Endothelial cell of umbilical vein (primary cell): ENCODE measurements at regions not wholly inside any gene's neighbourhood (a gene's known extent, or its start where the extent isn't known, plus 50 kb on each side); places are given as distances from the start of the nearest gene placed in this dataset.

Experiments
- BruUV-seq: library from RNA; stranded (reverse); fragments of 400-500 nt; replicated peaks from 2 replicates; lab custom pipeline; 2021; lab: Mats Ljungman, UMichigan
- CTCF ChIA-PET: fragments of 300-600, 350-600 bp; sonication (Branson Sonifier 250); formaldehyde crosslinking; loops from one replicate; lab custom pipeline; 2021; ENCODE audit warnings: antibody characterized with exemption, inconsistent platforms; lab: Charles Lee
- POLR2A ChIA-PET: fragments of 300-600, 350-600 bp; sonication (Branson Sonifier 250); formaldehyde crosslinking; loops from one replicate; lab custom pipeline; 2021; ENCODE audit warnings: antibody characterized with exemption, inconsistent platforms; lab: Charles Lee
- DNase-seq: peaks from one replicate; pipeline ENCODE4 v3.0.0-alpha.2; 2011; ENCODE audit warnings: low read depth, low spot score
- FAIRE-seq: peaks from 2 replicates; lab custom pipeline; 2011; peaks lifted over from hg19 to GRCh38; lab: Jason Lieb, UNC
- H2AFZ ChIP-seq: 2 replicates; pipeline ENCODE4 v1.6.0; 2012; ENCODE audit warnings: low read depth, low read length, control low read depth, inconsistent platforms
- H3K27ac ChIP-seq: 2 replicates; pipeline ENCODE4 v1.5.1; 2011; ENCODE audit warnings: low read depth, mild to moderate bottlenecking, control low read depth, low read length, moderate library complexity; ENCODE audit not compliant: insufficient read depth
- H3K27me3 ChIP-seq, 2 experiments: 2 replicates each; pipeline versions ENCODE4 v1.6.0 to v1.6.1; 2011; ENCODE audit warnings: low read length in 2 of 2, mixed read lengths in 1 of 2; ENCODE audit not compliant: control insufficient read depth in 2 of 2, insufficient read depth in 2 of 2
- H3K36me3 ChIP-seq, 2 experiments: 2 replicates in 1 of 2; 3 replicates in 1 of 2; pipeline ENCODE4 v1.5.1; 2011; ENCODE audit warnings: low read length in 2 of 2, mild to moderate bottlenecking in 1 of 2, moderate library complexity in 1 of 2; ENCODE audit not compliant: control insufficient read depth in 2 of 2, insufficient read depth in 2 of 2; ENCODE audit errors: extremely low read depth in 1 of 2
- H3K4me1 ChIP-seq: 3 replicates; pipeline ENCODE4 v1.5.1; 2011; ENCODE audit warnings: mild to moderate bottlenecking, low read length; ENCODE audit not compliant: control insufficient read depth, insufficient read depth; ENCODE audit errors: extremely low read depth
- H3K4me2 ChIP-seq: 2 replicates; pipeline ENCODE4 v1.6.1; 2011; ENCODE audit warnings: low read length, control low read depth, mixed read lengths; ENCODE audit not compliant: insufficient read depth
- H3K4me3 ChIP-seq, 3 experiments: fragments of 200-600 bp in 1 of 3; sonication (generic), shearing (Covaris generic) in 1 of 3; replicated peaks in 1 of 3; 2 replicates each; pipeline ENCODE4 v1.5.1; 2011 to 2016; ENCODE audit warnings: control low read depth in 3 of 3, low read length in 3 of 3, mild to moderate bottlenecking in 2 of 3, inconsistent platforms in 1 of 3, low read depth in 1 of 3, moderate library complexity in 1 of 3; ENCODE audit not compliant: insufficient read depth in 1 of 3
- H3K79me2 ChIP-seq: 2 replicates; pipeline ENCODE4 v1.6.0; 2012; ENCODE audit warnings: low read length, inconsistent platforms; ENCODE audit not compliant: control insufficient read depth, insufficient read depth
- H3K9ac ChIP-seq: replicated peaks from 2 replicates; pipeline ENCODE3; 2011; ENCODE audit warnings: low read length, control low read depth; ENCODE audit not compliant: insufficient read depth; ENCODE audit errors: extremely low read depth
- H3K9me1 ChIP-seq: replicated peaks from 3 replicates; pipeline ENCODE4 v1.6.0; 2011; ENCODE audit warnings: mild to moderate bottlenecking, low read length; ENCODE audit not compliant: control insufficient read depth, insufficient read depth; ENCODE audit errors: extremely low read depth
- H3K9me3 ChIP-seq: replicated peaks from 2 replicates; pipeline ENCODE4 v1.5.1; 2012; ENCODE audit warnings: low read length, inconsistent platforms; ENCODE audit not compliant: control insufficient read depth, insufficient read depth
- H4K20me1 ChIP-seq: replicated peaks from 2 replicates; pipeline ENCODE3; 2011; ENCODE audit warnings: mild to moderate bottlenecking, low read length; ENCODE audit not compliant: control insufficient read depth, insufficient read depth; ENCODE audit errors: extremely low read depth
- CTCF ChIP-seq, 2 donors: IDR thresholded peaks; 1 replicate in 1 of 2; 2 replicates in 1 of 2; pipeline ENCODE4 v1.5.1; 2011; ENCODE audit warnings: low read length in 2 of 2, mild to moderate bottlenecking in 2 of 2, moderate library complexity in 2 of 2, control low read depth in 1 of 2, inconsistent platforms in 1 of 2, low read depth in 1 of 2; ENCODE audit not compliant: insufficient read depth in 1 of 2; ENCODE audit errors: extremely low read depth in 1 of 2
- EZH2 ChIP-seq: IDR thresholded peaks from 2 replicates; pipeline ENCODE4 v1.6.1; 2012; ENCODE audit warnings: borderline replicate concordance, low read depth, mild to moderate bottlenecking, moderate library complexity, low read length, inconsistent platforms; ENCODE audit not compliant: severe bottlenecking
- FOS ChIP-seq: IDR thresholded peaks from 2 replicates; pipeline ENCODE4 v1.6.1; 2011; ENCODE audit warnings: mild to moderate bottlenecking, low read length, moderate library complexity, borderline replicate concordance; ENCODE audit not compliant: insufficient read depth
- GATA2 ChIP-seq: IDR thresholded peaks from 2 replicates; pipeline ENCODE4 v1.7.0; 2011; ENCODE audit warnings: low read depth, mild to moderate bottlenecking, moderate library complexity, mixed read lengths, low read length; ENCODE audit not compliant: insufficient read length, insufficient read depth
- JUN ChIP-seq: IDR thresholded peaks from 2 replicates; pipeline ENCODE4 v1.6.1; 2011; ENCODE audit warnings: borderline replicate concordance, low read depth; ENCODE audit not compliant: insufficient read length, insufficient read depth
- MAX ChIP-seq: IDR thresholded peaks from 2 replicates; pipeline ENCODE4 v1.6.1; 2011; ENCODE audit not compliant: insufficient read depth, insufficient read length
- MYC ChIP-seq: IDR thresholded peaks from one replicate; pipeline ENCODE4 v1.6.1; 2011; ENCODE audit warnings: mild to moderate bottlenecking, low read depth, low read length
- POLR2A ChIP-seq: IDR thresholded peaks from 2 replicates; pipeline ENCODE4 v1.6.1; 2012; ENCODE audit warnings: low read depth, mild to moderate bottlenecking, control low read depth, low read length
- POLR2AphosphoS5 ChIP-seq: IDR thresholded peaks from 2 replicates; pipeline ENCODE4 v1.6.1; 2012; ENCODE audit warnings: low read depth, mild to moderate bottlenecking, control low read depth, low read length, moderate library complexity; ENCODE audit not compliant: insufficient read depth
- dilution Hi-C: fragments of 300-500 bp; cut with MboI; formaldehyde crosslinking; loops from one replicate; pipeline ENCODE4 v1.15.0; 2019; ENCODE audit warnings: low sequenced_read_pairs; ENCODE audit not compliant: extremely low pct_ligation_motif_present
- intact Hi-C: fragments of 100-400 bp; cut with micrococcal nuclease; formaldehyde crosslinking; loops from one replicate; pipeline ENCODE4 v1.10.0; 2022

GRCh38 chr4:166197166-166197565, 324.1 kb downstream of the TLL1 start:
- Histone ChIP-seq H3K27ac (no peak overlapping the region), H3K36me3 (no peaks in the 10 kb centered on the region), H3K4me2 (no peak overlapping the region), H3K27me3 (no peaks in the 10 kb centered on the region), H3K79me2 (no peaks in the 10 kb centered on the region), H3K9ac (no peak overlapping the region), H3K4me1 (no peaks in the 10 kb centered on the region), H2AFZ (no peak overlapping the region), H3K4me3 (no peak overlapping the region), H3K9me3 (no peaks in the 10 kb centered on the region), H4K20me1 (no peaks in the 10 kb centered on the region), H3K9me1 (no peaks in the 10 kb centered on the region)
- dilution Hi-C loops (no loop called here), intact Hi-C loops (no loop called here)
- TF ChIP-seq POLR2AphosphoS5 (no peak), FOS (peak; percentile 10), POLR2A (no peak)
- no peak for DNase-seq
- ChIA-PET POLR2A (no interaction called here), CTCF (no interaction called here)
- no peak for FAIRE-seq
- BruUV-seq = no TSS peak

- Histone ChIP-seq H3K4me2 (no peak overlapping the region), H3K9me3 (no peaks in the 10 kb centered on the region), H3K9ac (no peak overlapping the region), H3K27ac (no peak overlapping the region), H3K36me3 (no peaks in the 10 kb centered on the region), H4K20me1 (no peaks in the 10 kb centered on the region), H3K27me3 (no peaks in the 10 kb centered on the region), H2AFZ (no peak overlapping the region), H3K9me1 (no peaks in the 10 kb centered on the region), H3K79me2 (no peaks in the 10 kb centered on the region), H3K4me1 (no peaks in the 10 kb centered on the region), H3K4me3 (no peak overlapping the region)
- ChIA-PET CTCF (interaction anchor here (0.8 kb wide), 1 partner anchor 32 kb away, joined by 3 read pairs; no protein-coding TSS in a partner anchor), POLR2A (no interaction called here)
- FAIRE-seq = no peak
- no peak for DNase-seq
- dilution Hi-C loops (no loop called here), intact Hi-C loops (no loop called here)
- TF ChIP-seq MYC (no peak), FOS (no peak), MAX (no peak), EZH2 (no peak), GATA2 (no peak), POLR2A (no peak), CTCF (IDR thresholded peaks at IDR 0.05; ENCODE audit: extremely low read depth in 1 of 2, insufficient read depth in 1 of 2, low read depth in 1 of 2, low read length in 2 of 2) (no peak), POLR2AphosphoS5 (no peak), JUN (no peak)
- BruUV-seq = no TSS peak
Observed at GRCh38 chr4:166198041-166198440, 325.0 kb downstream of the TLL1 start.
